OCI-LY7 (cell line): ENCODE measurements at regions not wholly inside any gene's neighbourhood (a gene's known extent, or its start where the extent isn't known, plus 50 kb on each side); places are given as distances from the start of the nearest gene placed in this dataset.

Experiments used
- EZH2phosphoT487 ChIP-seq: fragments of 200-600 bp; sonication (generic); IDR thresholded peaks from 2 replicates; pipeline ENCODE4 v1.6.1; 2018; ENCODE audit warnings: low read depth, borderline replicate concordance, mild to moderate bottlenecking, mixed run types, antibody characterized with exemption, low read length, moderate library complexity, mixed read lengths
- TF ChIP-seq, protein P1 (sequence below): fragments of 200-600 bp; sonication (generic); conservative IDR thresholded peaks from 2 replicates; pipeline ENCODE4 v1.5.1; 2014; ENCODE audit warnings: mild to moderate bottlenecking, antibody characterized with exemption, low read length, moderate library complexity, mixed read lengths

DNA sequence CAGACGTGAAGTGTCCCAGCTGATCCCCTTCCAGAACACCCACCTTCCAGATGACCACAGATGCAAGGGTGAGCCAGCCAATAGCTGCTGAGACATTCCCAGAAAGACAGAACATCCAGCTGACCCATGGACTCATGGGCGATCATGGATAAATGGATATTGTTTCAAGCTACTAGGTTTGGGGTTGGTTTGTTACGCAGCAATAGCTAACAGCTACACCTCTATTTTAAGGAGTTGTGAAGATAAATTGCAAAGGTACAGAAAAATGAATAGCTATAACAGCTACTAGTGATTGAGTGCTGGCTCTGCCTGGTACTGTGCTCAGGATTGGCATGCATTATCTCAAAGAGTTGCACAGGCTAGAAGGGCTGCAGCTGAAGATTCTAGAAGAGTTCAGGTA lies 122.5 kb downstream of the MIAT start:
- TF ChIP-seq, protein P1, sequence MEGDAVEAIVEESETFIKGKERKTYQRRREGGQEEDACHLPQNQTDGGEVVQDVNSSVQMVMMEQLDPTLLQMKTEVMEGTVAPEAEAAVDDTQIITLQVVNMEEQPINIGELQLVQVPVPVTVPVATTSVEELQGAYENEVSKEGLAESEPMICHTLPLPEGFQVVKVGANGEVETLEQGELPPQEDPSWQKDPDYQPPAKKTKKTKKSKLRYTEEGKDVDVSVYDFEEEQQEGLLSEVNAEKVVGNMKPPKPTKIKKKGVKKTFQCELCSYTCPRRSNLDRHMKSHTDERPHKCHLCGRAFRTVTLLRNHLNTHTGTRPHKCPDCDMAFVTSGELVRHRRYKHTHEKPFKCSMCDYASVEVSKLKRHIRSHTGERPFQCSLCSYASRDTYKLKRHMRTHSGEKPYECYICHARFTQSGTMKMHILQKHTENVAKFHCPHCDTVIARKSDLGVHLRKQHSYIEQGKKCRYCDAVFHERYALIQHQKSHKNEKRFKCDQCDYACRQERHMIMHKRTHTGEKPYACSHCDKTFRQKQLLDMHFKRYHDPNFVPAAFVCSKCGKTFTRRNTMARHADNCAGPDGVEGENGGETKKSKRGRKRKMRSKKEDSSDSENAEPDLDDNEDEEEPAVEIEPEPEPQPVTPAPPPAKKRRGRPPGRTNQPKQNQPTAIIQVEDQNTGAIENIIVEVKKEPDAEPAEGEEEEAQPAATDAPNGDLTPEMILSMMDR = no peak
- TF ChIP-seq EZH2phosphoT487 = no peak
